WTC11 (cell line): ENCODE measurements at regions not wholly inside any gene's neighbourhood (a gene's known extent, or its start where the extent isn't known, plus 50 kb on each side); places are given as distances from the start of the nearest gene placed in this dataset.

Source experiments
- ATAC-seq: fragments of 200-7000 bp; cut with Tn5 transposase; 2 replicates; pipeline ENCODE4 v1.10.0; 2021; ENCODE audit warnings: mild to moderate bottlenecking, moderate library complexity
- CTCF ChIA-PET: fragments of 300-600 bp; sonication (Branson Sonifier 250); formaldehyde crosslinking; loops from one replicate; lab custom pipeline; 2021; ENCODE audit warnings: antibody characterized with exemption; lab: Charles Lee
- POLR2A ChIA-PET: fragments of 350-600 bp; sonication (Branson Sonifier 250); formaldehyde crosslinking; loops from one replicate; lab custom pipeline; 2021; ENCODE audit warnings: antibody characterized with exemption; lab: Charles Lee
- DNase-seq: peaks from one replicate; pipeline ENCODE4 v3.0.0; 2021; ENCODE audit warnings: low spot score
- H3K27ac Mint-ChIP-seq: 2 replicates; pipeline ENCODE4 v1.8.0; 2021; ENCODE audit warnings: mixed read lengths
- H3K27me3 Mint-ChIP-seq: 2 replicates; pipeline ENCODE4 v1.8.0; 2021; ENCODE audit warnings: low read depth, mild to moderate bottlenecking, moderate library complexity, mixed read lengths
- H3K36me3 Mint-ChIP-seq: 2 replicates; pipeline ENCODE4 v1.8.0; 2021; ENCODE audit warnings: mixed read lengths
- H3K4me1 Mint-ChIP-seq: 2 replicates; pipeline ENCODE4 v1.8.0; 2022; ENCODE audit warnings: mixed read lengths
- H3K4me3 Mint-ChIP-seq: 2 replicates; pipeline ENCODE4 v1.8.0; 2021; ENCODE audit warnings: mild to moderate bottlenecking, moderate library complexity, mixed read lengths
- H3K9me3 Mint-ChIP-seq: 2 replicates; pipeline ENCODE4 v1.8.0; 2021; ENCODE audit warnings: mixed read lengths
- AR ChIP-seq: fragments of 250-450 bp; sonication (Bioruptor Pico); IDR thresholded peaks from 2 replicates; pipeline ENCODE4 v1.9.0; 2021; ENCODE audit warnings: mild to moderate bottlenecking
- ERG ChIP-seq: fragments of 250-450 bp; sonication (Bioruptor Pico); IDR thresholded peaks from 2 replicates; pipeline ENCODE4 v1.8.0; 2021; ENCODE audit warnings: mild to moderate bottlenecking
- ESRRA ChIP-seq: sonication (generic); formaldehyde crosslinking; IDR thresholded peaks from 2 replicates; pipeline ENCODE4 v1.8.1; 2022; ENCODE audit warnings: mild to moderate bottlenecking, missing genetic modification reagents, borderline replicate concordance
- HMGA2 ChIP-seq: fragments of 250-450 bp; sonication (Bioruptor Pico); IDR thresholded peaks from 2 replicates; pipeline ENCODE4 v1.4.0; 2021; ENCODE audit warnings: mild to moderate bottlenecking, moderate library complexity
- HMGXB4 ChIP-seq: sonication (generic); formaldehyde crosslinking; IDR thresholded peaks from 2 replicates; pipeline ENCODE4 v1.8.1; 2023; ENCODE audit warnings: mild to moderate bottlenecking, moderate library complexity, missing genetic modification reagents
- IRF1 ChIP-seq: sonication (generic); formaldehyde crosslinking; IDR thresholded peaks from 2 replicates; pipeline ENCODE4 v1.8.0; 2023; ENCODE audit warnings: missing genetic modification reagents
- IRF2 ChIP-seq: sonication (generic); formaldehyde crosslinking; IDR thresholded peaks from 2 replicates; pipeline ENCODE4 v1.8.0; 2022; ENCODE audit warnings: low read depth, missing genetic modification reagents, borderline replicate concordance
- KAT7 ChIP-seq: sonication (generic); formaldehyde crosslinking; IDR thresholded peaks from 2 replicates; pipeline ENCODE4 v1.8.1; 2023; ENCODE audit warnings: missing genetic modification reagents, mild to moderate bottlenecking, borderline replicate concordance
- MAX ChIP-seq: sonication (generic); formaldehyde crosslinking; IDR thresholded peaks from 2 replicates; pipeline ENCODE4 v1.8.0; 2022; ENCODE audit warnings: mild to moderate bottlenecking, missing genetic modification reagents
- NFATC4 ChIP-seq: fragments of 250-450 bp; sonication (Bioruptor Pico); IDR thresholded peaks from 2 replicates; pipeline ENCODE4 v1.9.0; 2021; ENCODE audit warnings: mild to moderate bottlenecking
- NR1H2 ChIP-seq: sonication (generic); formaldehyde crosslinking; IDR thresholded peaks from 2 replicates; pipeline ENCODE4 v1.9.0; 2021; ENCODE audit warnings: mild to moderate bottlenecking, moderate library complexity, missing genetic modification reagents
- NR2C2 ChIP-seq: sonication (generic); formaldehyde crosslinking; IDR thresholded peaks from 2 replicates; pipeline ENCODE4 v1.8.0; 2022; ENCODE audit warnings: mild to moderate bottlenecking, missing genetic modification reagents
- PRRX2 ChIP-seq: fragments of 250-450 bp; sonication (Bioruptor Pico); IDR thresholded peaks from 2 replicates; pipeline ENCODE4 v1.8.0; 2021; ENCODE audit warnings: mild to moderate bottlenecking
- RORB ChIP-seq: fragments of 250-450 bp; sonication (Bioruptor Pico); IDR thresholded peaks from 2 replicates; pipeline ENCODE4 v1.9.0; 2021; ENCODE audit warnings: mild to moderate bottlenecking
- SMAD3 ChIP-seq: sonication (generic); formaldehyde crosslinking; IDR thresholded peaks from 2 replicates; pipeline ENCODE4 v1.8.0; 2022; ENCODE audit warnings: missing genetic modification reagents, mild to moderate bottlenecking, borderline replicate concordance
- SOX15 ChIP-seq: fragments of 250-450 bp; sonication (Bioruptor Pico); IDR thresholded peaks from 2 replicates; pipeline ENCODE4 v1.9.0; 2021; ENCODE audit warnings: mild to moderate bottlenecking
- TEAD1 ChIP-seq: sonication (generic); formaldehyde crosslinking; IDR thresholded peaks from 2 replicates; pipeline ENCODE4 v1.8.0; 2022; ENCODE audit warnings: mild to moderate bottlenecking, missing genetic modification reagents
- ZNF317 ChIP-seq: sonication (generic); formaldehyde crosslinking; IDR thresholded peaks from 2 replicates; pipeline ENCODE4 v1.8.1; 2023; ENCODE audit warnings: low read depth, mild to moderate bottlenecking, moderate library complexity, missing genetic modification reagents, borderline replicate concordance

- CTCF ChIA-PET: no interaction called here
Observed at GRCh38 chr6:90445533-90446108, 141.3 kb downstream of the MAP3K7 start.

GRCh38 chr6:90444160-90444714, 142.6 kb downstream of the MAP3K7 start:
- ChIA-PET POLR2A (no interaction called here), CTCF (interaction anchor here (1.2 to 3.3 kb wide), 4 partner anchors 34 to 504 kb away, joined by 3 to 30 read pairs (median 12); no protein-coding TSS in a partner anchor)
- peaks cover 37% of the 10 kb centered on the region for H3K4me1 Mint-ChIP-seq
- H3K9me3 Mint-ChIP-seq: 0 out of 2 replicates have a peak, but pooled peaks cover 1% of the 10 kb centered on the region
- H3K36me3 Mint-ChIP-seq: no peaks in the 10 kb centered on the region
- no peak for DNase-seq
- H3K27me3 Mint-ChIP-seq: no peaks in the 10 kb centered on the region; the same call in 1 of the 2 replicates
- no peak for ATAC-seq
- no peak for TF ChIP-seq ERG (CRISPR knock-in tag)
- no peak for TF ChIP-seq RORB
- TF ChIP-seq NR1H2: no peak
- TF ChIP-seq SOX15 (CRISPR knock-in tag): no peak
- H3K4me3 Mint-ChIP-seq: no peak overlapping the region
- no peak overlapping the region for H3K27ac Mint-ChIP-seq

More at GRCh38 chr6:90445533-90446108, 141.3 kb downstream of the MAP3K7 start:
- no peak for DNase-seq
- TF ChIP-seq NR2C2 (CRISPR knock-in tag): no peak
- TF ChIP-seq IRF1 (CRISPR knock-in tag): no peak
- TF ChIP-seq ESRRA (CRISPR knock-in tag): no peak
- no peak for TF ChIP-seq SMAD3 (CRISPR knock-in tag)
- no peak for TF ChIP-seq HMGXB4 (CRISPR knock-in tag)
- TF ChIP-seq AR (CRISPR knock-in tag): no peak
- no peak for TF ChIP-seq HMGA2 (CRISPR knock-in tag)
- TF ChIP-seq PRRX2 (CRISPR knock-in tag): no peak
- TF ChIP-seq NFATC4: no peak
- TF ChIP-seq TEAD1 (CRISPR knock-in tag): no peak
- no peak for TF ChIP-seq MAX (CRISPR knock-in tag)
- TF ChIP-seq, all 79 proteins: peak for 0
- H3K36me3 Mint-ChIP-seq: no peaks in the 10 kb centered on the region
- ATAC-seq: no peak
- no peak overlapping the region for H3K4me3 Mint-ChIP-seq
- no peaks in the 10 kb centered on the region; the same call in 1 of the 2 replicates for H3K27me3 Mint-ChIP-seq
- peaks cover 42% of the 10 kb centered on the region for H3K4me1 Mint-ChIP-seq
- H3K27ac Mint-ChIP-seq: no peak overlapping the region
- no peaks in the 10 kb centered on the region for H3K9me3 Mint-ChIP-seq
- POLR2A ChIA-PET: no interaction called here

- TF ChIP-seq IRF2 (no peak), MAX (CRISPR knock-in tag) (no peak), TEAD1 (CRISPR knock-in tag) (no peak), KAT7 (CRISPR knock-in tag) (no peak), ZNF317 (CRISPR knock-in tag) (no peak)
- TF ChIP-seq, all 79 proteins: peak for 0
- H3K4me1 Mint-ChIP-seq: peaks cover 40% of the 10 kb centered on the region
- POLR2A ChIA-PET: interaction anchor here (1.0 kb wide), 1 partner anchor 11 kb away, joined by 3 read pairs; no protein-coding TSS in a partner anchor
- 0 out of 2 replicates have a peak, but pooled peaks cover 3% of the 10 kb centered on the region for H3K9me3 Mint-ChIP-seq
- no peak overlapping the region for H3K4me3 Mint-ChIP-seq
- ATAC-seq (peak; percentile 57), DNase-seq (no peak)
- no peaks in the 10 kb centered on the region; the same call in 1 of the 2 replicates for H3K27me3 Mint-ChIP-seq
- no peak overlapping the region for H3K27ac Mint-ChIP-seq
- H3K36me3 Mint-ChIP-seq: no peaks in the 10 kb centered on the region
- CTCF ChIA-PET: interaction anchor here (1.0 to 3.3 kb wide), 5 partner anchors 8 to 502 kb away, joined by 4 to 30 read pairs (median 11); no protein-coding TSS in a partner anchor
Observed at GRCh38 chr6:90442366-90442765, 144.5 kb downstream of the MAP3K7 start.
